Tibial nerve (tissue), 3 donors: ENCODE measurements at regions not wholly inside any gene's neighbourhood (a gene's known extent, or its start where the extent isn't known, plus 50 kb on each side); places are given as distances from the start of the nearest gene placed in this dataset.

Experiments used
- CTCF ChIP-seq, 5 experiments: fragments of 200-600 bp in 3 of 5; fragments of 450-650 bp in 2 of 5; sonication (generic) in 3 of 5; IDR thresholded peaks; one replicate each; pipeline ENCODE4 v1.5.1; 2016 to 2019; ENCODE audit warnings: antibody characterized with exemption in 5 of 5, mild to moderate bottlenecking in 3 of 5, moderate library complexity in 2 of 5
- POLR2A ChIP-seq, 2 donors: fragments of 450-650 bp; IDR thresholded peaks; one replicate each; pipeline ENCODE4 v1.6.1; 2017; ENCODE audit warnings: antibody characterized with exemption in 2 of 2, mild to moderate bottlenecking in 2 of 2, moderate library complexity in 2 of 2

- TF ChIP-seq POLR2A (IDR thresholded peaks at IDR 0.05) = no peak
- no peak for TF ChIP-seq CTCF (IDR thresholded peaks at IDR 0.05)
Observed at GRCh38 chr9:75602060-75602459, 288.4 kb upstream of the PCSK5 start.
